Activated T-cell treated with anti-CD3 and anti-CD28 coated beads, Interleukin-2, amount 50 U/mL, for 24 hours (primary cell): ENCODE measurements at regions not wholly inside any gene's neighbourhood (a gene's known extent, or its start where the extent isn't known, plus 50 kb on each side); places are given as distances from the start of the nearest gene placed in this dataset.
"Not testable (repeated sequence)": the region's sequence is repeated elsewhere in the genome, so short reads cannot be mapped to it uniquely, and the experiment has no call there.

Experiments used
- DNase-seq: peaks from one replicate; pipeline ENCODE4 v3.0.0-alpha.2; 2020
- H3K27ac Mint-ChIP-seq: 2 replicates; pipeline ENCODE4 v1.8.0; 2020; ENCODE audit warnings: mild to moderate bottlenecking, mixed read lengths
- H3K27me3 Mint-ChIP-seq: 2 replicates; pipeline ENCODE4 v1.8.0; 2020; ENCODE audit warnings: mixed read lengths
- H3K36me3 Mint-ChIP-seq: 2 replicates; pipeline ENCODE4 v1.8.0; 2020; ENCODE audit warnings: low read depth, mixed read lengths
- H3K4me1 Mint-ChIP-seq: 2 replicates; pipeline ENCODE4 v1.8.0; 2020; ENCODE audit warnings: low read depth, mixed read lengths
- H3K4me3 Mint-ChIP-seq: 2 replicates; pipeline ENCODE4 v1.8.0; 2020; ENCODE audit warnings: mild to moderate bottlenecking, moderate library complexity, mixed read lengths
- H3K9me3 Mint-ChIP-seq: 2 replicates; pipeline ENCODE4 v1.8.0; 2020; ENCODE audit warnings: mixed read lengths

DNA sequence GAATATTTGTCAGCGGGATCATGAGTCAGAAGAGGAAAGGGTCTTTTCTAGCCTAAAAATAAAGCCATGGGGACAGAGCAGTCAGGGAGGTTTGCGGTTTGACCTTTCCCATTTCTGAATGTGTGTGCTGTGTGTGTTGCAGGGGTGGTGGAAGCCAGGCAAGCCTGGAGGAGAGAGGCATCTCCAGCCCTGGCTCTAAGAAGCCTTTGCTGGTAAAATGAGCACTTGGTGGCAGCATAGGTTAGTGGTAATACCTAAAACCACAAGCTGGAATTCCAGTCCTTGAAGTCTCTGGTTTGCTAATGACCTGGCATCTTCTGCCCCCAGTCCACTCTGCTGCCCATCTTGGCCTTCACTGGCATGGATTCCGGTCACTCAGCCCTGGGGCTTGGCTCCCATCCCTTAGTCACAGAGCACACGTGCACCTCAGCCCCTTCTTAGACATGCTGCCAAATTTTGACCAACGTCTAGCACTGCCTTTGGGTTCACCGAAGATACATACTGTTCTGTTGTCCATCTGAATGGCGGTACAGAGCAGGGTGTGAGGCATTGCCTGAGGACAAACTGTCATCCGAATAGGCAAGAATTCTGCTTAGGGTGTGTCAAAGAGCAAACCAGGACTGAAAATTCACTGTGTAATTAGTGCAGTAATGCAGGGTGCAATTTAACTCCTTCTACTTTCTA is 52.7 kb downstream of the KCNA5 start:
- no peak overlapping the region for H3K27ac Mint-ChIP-seq
- no peak overlapping the region for H3K4me3 Mint-ChIP-seq
- H3K9me3 Mint-ChIP-seq, result no peaks in the 10 kb centered on the region
- H3K4me1 Mint-ChIP-seq, result no peaks in the 10 kb centered on the region
- DNase-seq, result no peak
- peaks cover 27% of the 10 kb centered on the region for H3K27me3 Mint-ChIP-seq
- H3K36me3 Mint-ChIP-seq, result no peaks in the 10 kb centered on the region

DNA sequence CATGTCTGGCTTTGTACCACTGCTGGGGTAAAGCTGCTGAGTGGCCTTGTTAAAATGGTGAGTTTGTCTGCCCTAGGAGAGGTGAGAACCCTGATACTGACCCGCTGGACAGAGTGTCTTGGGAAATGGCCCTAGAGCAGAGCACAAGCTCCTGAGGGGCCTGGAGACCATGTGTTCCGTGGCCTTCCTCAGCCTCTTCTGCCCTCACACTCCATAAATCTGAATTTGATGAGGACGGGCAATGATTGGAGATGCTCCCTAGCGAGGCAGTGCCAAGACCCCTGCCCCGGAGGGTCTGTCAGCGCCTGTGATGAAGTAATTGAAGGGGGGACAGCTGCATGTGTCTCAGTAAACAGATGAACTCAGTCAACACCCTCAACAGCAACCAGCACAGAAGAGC is 54.1 kb downstream of the KCNA5 start:
- peaks cover 35% of the 10 kb centered on the region for H3K27me3 Mint-ChIP-seq
- DNase-seq, result no peak

DNA sequence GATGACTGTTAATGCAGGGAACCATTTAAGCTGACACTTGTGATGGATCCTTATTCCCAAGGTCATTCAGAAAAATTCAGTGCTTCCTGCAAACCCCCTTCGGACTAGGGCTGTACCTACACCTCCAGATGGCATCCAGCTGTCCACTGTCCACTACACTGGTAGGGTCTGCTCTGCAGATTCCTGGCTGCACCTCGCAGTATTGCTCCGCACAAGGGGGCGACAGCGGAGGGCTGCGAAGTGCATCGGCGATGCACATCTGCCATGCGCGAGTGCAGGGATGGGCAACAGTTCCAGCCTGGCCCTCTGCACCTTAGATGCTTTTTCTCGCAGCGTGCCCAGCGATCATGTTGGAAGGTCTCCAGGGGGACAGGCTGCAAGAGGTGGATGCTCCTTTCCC is 55.5 kb downstream of the KCNA5 start:
- no peaks in the 10 kb centered on the region for H3K36me3 Mint-ChIP-seq
- no peaks in the 10 kb centered on the region for H3K4me1 Mint-ChIP-seq
- H3K9me3 Mint-ChIP-seq, result no peaks in the 10 kb centered on the region
- H3K27me3 Mint-ChIP-seq, result peaks cover 35% of the 10 kb centered on the region
- no peak for DNase-seq
- no peak overlapping the region for H3K4me3 Mint-ChIP-seq
- no peak overlapping the region for H3K27ac Mint-ChIP-seq

More for the DNA sequence above, 54.1 kb downstream of the KCNA5 start:
- Mint-ChIP-seq H3K4me3 (no peak overlapping the region), H3K4me1 (no peaks in the 10 kb centered on the region), H3K27ac (no peak overlapping the region), H3K36me3 (no peaks in the 10 kb centered on the region), H3K9me3 (no peaks in the 10 kb centered on the region)

DNA sequence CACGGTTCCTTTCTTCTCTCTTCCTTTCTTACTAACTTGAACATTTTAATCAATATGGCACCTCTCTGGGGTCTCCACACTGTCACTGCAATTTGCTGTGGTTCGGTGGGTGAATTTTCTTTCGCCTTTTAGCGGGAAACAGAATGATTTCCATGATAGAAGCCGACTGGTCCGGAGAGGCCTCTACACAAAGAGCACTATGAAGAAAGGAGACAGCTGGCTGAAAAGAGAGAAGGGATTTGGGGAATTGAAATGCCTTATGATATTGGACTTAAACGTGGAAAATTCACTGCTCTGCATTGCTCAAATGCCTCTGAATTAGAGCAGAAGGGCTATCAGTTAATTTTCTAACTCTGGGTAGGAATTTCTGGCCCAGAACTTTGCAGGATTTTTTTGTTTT is 55.9 kb downstream of the KCNA5 start:
- Mint-ChIP-seq H3K27ac (no peak overlapping the region), H3K36me3 (no peaks in the 10 kb centered on the region), H3K27me3 (peaks cover 35% of the 10 kb centered on the region), H3K4me3 (no peak overlapping the region), H3K4me1 (no peaks in the 10 kb centered on the region), H3K9me3 (no peaks in the 10 kb centered on the region)
- DNase-seq, result no peak

DNA sequence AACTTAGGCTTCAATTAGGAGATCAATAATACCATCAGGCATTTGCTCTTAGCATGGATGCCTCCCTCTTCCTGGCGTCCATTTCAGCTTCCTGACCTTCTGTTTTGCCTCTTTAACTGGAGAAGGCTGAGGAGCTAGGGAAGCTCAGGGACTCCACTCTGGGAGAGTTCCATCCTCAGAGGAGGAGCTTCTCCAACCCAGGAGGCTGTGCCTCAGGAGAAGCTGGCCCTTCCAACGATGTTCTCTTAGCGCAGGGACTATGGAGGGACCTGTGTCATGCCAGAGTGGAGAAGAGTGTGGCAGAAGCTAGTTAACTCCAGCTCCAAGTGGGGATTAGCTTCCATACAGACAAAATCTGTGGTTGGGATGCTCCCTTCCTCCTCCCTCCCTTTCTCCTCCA is 58.0 kb downstream of the KCNA5 start:
- peaks cover 31% of the 10 kb centered on the region for H3K27me3 Mint-ChIP-seq
- peaks cover 5% of the 10 kb centered on the region for H3K9me3 Mint-ChIP-seq
- no peaks in the 10 kb centered on the region for H3K36me3 Mint-ChIP-seq
- H3K27ac Mint-ChIP-seq, result no peak overlapping the region
- DNase-seq, result no peak
- no peaks in the 10 kb centered on the region for H3K4me1 Mint-ChIP-seq
- no peak overlapping the region for H3K4me3 Mint-ChIP-seq

DNA sequence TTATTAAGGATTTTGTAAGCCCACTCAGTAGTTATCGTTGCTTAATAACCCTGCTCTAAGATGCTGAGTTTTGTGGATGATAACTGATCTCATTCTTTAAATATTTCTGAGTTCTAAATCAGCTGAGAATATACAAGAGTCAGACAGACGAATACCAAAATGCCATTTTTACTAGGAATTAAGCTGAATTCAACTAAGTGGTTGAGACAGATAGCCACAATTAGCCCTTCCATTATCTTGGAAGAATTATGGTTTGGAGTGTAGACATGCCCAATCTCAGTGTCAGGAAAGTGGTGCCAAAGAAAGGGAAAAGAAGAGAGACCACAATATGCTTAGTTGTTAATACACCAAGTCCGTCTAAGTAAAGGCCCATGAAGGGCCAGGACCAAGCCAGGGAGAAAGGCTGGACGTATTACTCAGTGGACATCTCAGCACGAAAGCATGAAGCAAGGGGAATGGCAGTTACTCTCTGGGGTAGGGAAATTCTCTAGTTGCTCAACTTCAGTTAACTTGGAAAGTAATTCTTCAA is 58.6 kb downstream of the KCNA5 start:
- Mint-ChIP-seq H3K36me3 (no peaks in the 10 kb centered on the region), H3K9me3 (peaks cover 5% of the 10 kb centered on the region), H3K27me3 (peaks cover 28% of the 10 kb centered on the region), H3K4me3 (no peak overlapping the region), H3K4me1 (no peaks in the 10 kb centered on the region), H3K27ac (no peak overlapping the region)
- no peak for DNase-seq

DNA sequence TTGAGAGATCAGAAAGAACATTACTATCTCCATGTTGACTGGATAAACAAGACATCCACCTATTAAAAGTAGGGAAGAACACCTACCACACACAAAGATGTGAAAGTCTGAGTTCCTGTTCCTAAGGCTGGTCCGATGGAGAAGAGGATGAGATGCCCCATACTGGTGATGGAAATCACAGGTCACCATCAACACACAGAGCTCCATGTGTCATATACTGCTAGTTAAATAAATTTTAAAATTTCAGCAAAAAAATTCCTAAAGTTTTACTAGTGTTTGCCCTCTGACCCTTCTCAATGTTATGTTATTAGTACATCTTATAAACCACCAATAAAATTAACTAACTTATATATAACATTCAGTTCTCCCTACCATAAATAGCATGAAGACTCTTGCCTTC is 59.1 kb downstream of the KCNA5 start:
- no peaks in the 10 kb centered on the region for H3K36me3 Mint-ChIP-seq
- no peaks in the 10 kb centered on the region for H3K4me1 Mint-ChIP-seq
- peaks cover 5% of the 10 kb centered on the region for H3K9me3 Mint-ChIP-seq
- no peak overlapping the region for H3K27ac Mint-ChIP-seq
- H3K4me3 Mint-ChIP-seq, result no peak overlapping the region
- H3K27me3 Mint-ChIP-seq, result peaks cover 28% of the 10 kb centered on the region
- no peak for DNase-seq

DNA sequence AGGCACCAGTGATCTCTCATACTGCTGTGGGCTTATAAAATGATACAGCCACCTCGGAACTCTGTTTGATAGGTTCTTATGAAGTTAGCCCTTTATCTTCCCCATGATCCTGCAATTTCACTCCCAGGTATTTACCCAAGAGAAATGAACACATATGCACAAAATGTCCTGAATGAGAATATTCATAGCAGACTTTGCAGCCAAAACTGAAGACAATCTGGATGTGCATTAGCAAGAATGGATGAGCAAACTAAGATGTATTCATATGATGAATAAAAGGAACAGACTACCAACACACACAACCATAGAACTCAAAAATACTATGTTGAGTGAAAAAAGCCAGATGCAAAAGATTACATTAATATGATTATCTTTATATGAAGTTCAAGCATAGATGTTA is 66.7 kb downstream of the KCNA5 start:
- Mint-ChIP-seq H3K27me3 (peaks cover 19% of the 10 kb centered on the region), H3K9me3 (peaks cover 5% of the 10 kb centered on the region), H3K36me3 (no peaks in the 10 kb centered on the region), H3K4me1 (no peaks in the 10 kb centered on the region), H3K27ac (no peak overlapping the region), H3K4me3 (no peak overlapping the region)
- DNase-seq, result no peak

DNA sequence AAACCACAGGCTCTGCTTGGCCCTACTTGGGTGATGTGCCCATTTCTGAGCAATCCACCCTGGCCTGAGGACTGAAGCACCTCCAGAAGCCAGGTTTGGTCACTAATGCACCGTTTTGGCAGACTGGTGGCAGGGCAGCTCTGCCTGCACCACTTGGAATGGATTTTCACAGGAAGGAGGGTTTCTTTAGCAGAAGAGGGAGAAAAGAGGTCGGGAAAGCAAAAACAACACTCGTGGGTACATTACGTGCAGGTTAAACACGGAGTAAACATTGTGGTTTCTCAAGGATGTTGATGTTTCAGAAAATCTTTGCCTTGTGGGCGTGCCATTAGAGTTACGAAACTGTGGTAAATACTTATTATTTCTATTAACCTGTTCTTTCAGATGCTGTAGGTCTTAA is 70.8 kb downstream of the KCNA5 start:
- Mint-ChIP-seq H3K27ac (no peak overlapping the region), H3K4me1 (no peaks in the 10 kb centered on the region), H3K4me3 (no peak overlapping the region), H3K9me3 (no peaks in the 10 kb centered on the region), H3K27me3 (peaks cover 8% of the 10 kb centered on the region), H3K36me3 (no peaks in the 10 kb centered on the region)
- no peak for DNase-seq

DNA sequence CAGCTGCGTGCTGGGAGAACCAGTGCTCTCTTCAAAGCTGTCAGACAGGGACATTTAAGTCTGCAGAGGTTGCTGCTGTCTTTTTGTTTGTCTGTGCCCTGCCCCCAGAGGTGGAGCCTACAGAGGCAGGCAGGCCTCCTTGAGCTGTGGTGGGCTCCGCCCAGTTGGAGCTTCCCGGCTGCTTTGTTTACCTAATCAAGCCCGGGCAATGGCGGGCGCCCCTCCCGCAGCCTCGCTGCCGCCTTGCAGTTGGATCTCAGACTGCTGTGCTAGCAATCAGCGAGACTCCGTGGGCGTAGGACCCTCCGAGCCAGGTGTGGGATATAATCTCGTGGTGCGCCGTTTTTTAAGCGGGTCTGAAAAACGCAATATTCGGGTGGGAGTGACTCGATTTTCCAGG is 78.1 kb downstream of the KCNA5 start:
- H3K27ac Mint-ChIP-seq, DNase-seq, H3K27me3 Mint-ChIP-seq, H3K4me3 Mint-ChIP-seq, H3K4me1 Mint-ChIP-seq, H3K9me3 Mint-ChIP-seq, H3K36me3 Mint-ChIP-seq: not testable (repeated sequence)

DNA sequence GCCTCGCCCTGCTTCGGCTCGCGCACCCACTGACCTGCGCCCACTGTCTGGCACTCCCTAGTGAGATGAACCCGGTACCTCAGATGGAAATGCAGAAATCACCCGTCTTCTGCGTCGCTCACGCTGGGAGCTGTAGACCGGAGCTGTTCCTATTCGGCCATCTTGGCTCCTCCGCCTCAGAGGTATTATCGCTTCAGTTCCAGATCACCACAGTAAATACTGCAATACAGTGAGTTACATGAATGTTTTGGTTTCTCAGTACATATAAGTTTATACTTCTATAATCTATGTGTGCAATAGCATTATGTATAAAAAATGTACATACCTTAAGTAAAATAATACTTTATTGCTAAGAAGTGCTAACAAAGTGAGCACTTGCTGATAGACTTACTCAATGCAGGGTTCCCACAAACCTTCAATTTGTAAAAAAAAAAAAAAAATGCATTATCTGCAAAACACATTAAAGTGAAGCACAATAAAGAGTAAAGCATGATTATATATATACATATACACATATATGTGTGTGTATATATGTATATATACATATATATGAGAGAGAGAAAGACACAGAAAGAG is 78.7 kb downstream of the KCNA5 start:
- DNase-seq, H3K4me1 Mint-ChIP-seq, H3K9me3 Mint-ChIP-seq, H3K36me3 Mint-ChIP-seq, H3K27ac Mint-ChIP-seq, H3K27me3 Mint-ChIP-seq, H3K4me3 Mint-ChIP-seq: not testable (repeated sequence)

DNA sequence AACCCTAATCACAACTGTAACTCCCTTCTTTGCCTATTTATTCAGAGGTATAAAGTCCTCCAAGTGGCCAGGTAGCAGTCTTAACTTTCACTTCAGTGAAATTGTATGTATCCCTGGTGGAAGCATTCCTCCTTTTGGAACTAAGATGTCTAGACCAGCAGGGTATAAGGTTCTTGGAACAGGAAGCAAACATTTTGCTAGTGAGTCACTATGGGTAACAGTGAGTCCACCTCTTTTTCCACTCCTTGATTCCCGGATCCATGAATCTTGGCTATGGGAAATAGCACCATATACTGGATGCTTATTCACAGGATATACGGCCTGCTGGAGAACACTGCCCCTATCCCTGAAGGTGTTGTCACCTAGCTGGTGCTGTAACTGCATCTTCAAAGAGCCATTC is 80.2 kb downstream of the KCNA5 start:
- no peak for DNase-seq
- peaks cover 14% of the 10 kb centered on the region for H3K27me3 Mint-ChIP-seq
- no peak overlapping the region for H3K4me3 Mint-ChIP-seq
- H3K36me3 Mint-ChIP-seq, result no peaks in the 10 kb centered on the region
- no peak overlapping the region for H3K27ac Mint-ChIP-seq
- no peaks in the 10 kb centered on the region for H3K4me1 Mint-ChIP-seq
- H3K9me3 Mint-ChIP-seq, result no peaks in the 10 kb centered on the region

DNA sequence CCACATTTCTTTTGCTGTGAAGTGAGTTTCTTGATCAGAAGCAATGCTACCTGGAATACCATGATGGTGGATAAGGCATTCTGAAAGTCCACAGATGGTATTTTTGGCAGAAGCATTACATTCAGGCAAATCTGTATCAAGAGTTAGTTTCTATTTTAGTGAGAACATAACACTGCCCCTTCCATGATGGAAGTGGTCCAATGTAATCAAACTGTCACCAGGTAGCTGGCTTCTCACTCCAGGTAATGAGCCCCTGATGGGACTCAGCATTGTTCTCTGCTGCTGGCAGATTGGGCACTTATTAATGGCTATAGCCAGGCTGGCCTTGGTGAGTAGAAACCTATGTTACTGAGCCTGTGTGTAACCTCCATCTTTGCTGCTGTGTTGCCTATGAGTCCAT is 80.7 kb downstream of the KCNA5 start:
- Mint-ChIP-seq H3K9me3 (no peaks in the 10 kb centered on the region), H3K4me1 (no peaks in the 10 kb centered on the region), H3K36me3 (no peaks in the 10 kb centered on the region), H3K27me3 (peaks cover 14% of the 10 kb centered on the region), H3K27ac (no peak overlapping the region), H3K4me3 (no peak overlapping the region)
- no peak for DNase-seq

DNA sequence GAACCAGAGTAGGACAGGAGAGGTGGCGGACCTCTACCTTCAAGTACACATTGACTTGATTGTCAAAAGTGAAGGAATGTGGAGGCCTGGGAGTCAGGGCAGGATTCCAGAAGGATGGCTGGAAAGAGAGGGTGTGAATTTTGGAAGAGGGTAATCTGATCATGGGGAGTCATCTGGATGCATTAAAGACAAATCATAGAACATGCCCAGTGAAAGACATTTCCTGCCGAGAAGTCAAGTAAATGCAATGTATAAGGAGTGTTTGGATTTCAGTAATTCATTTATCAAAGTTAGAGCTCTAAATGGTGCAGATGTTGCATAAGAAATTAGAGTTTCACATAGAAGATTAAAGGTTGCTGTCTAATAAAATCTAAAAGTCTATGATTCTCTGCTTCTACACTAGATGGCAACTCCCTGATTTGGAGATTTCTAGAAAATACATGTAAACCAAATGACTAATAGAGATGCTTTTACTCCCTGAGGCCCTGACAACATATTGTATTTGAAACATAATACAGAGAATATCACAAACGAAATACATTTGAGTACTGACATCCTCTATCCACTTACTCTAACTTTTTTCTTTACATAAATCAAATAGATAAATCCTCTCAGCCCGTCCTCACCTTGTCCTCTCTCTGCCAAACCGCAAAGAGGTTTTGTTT is 91.3 kb downstream of the KCNA5 start:
- Mint-ChIP-seq H3K4me1 (no peaks in the 10 kb centered on the region), H3K36me3 (no peaks in the 10 kb centered on the region), H3K4me3 (no peak overlapping the region), H3K27ac (no peak overlapping the region), H3K27me3 (peaks cover 54% of the 10 kb centered on the region), H3K9me3 (no peaks in the 10 kb centered on the region)
- no peak for DNase-seq

DNA sequence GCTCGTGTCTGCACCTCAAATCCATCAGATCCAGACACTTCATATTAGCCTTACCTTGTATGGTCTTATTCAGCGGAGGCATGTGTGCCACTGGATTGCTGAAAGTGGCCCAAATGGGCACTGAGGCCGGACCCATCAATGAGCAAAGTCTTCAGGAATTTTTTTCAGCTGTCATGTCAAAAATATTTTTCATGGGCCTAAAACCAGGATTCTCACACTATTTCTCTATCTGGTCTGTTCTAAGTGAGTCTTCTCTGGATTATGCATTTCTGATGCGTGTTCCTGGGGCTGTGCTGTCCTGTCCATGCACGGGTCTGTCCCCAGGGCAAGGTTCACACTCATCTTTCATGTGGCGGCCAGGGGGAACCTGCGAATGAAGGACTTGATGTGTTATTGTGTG is 94.6 kb downstream of the KCNA5 start:
- Mint-ChIP-seq H3K27ac (no peak overlapping the region), H3K27me3 (peaks cover 44% of the 10 kb centered on the region), H3K36me3 (no peaks in the 10 kb centered on the region), H3K4me3 (no peak overlapping the region), H3K4me1 (no peaks in the 10 kb centered on the region), H3K9me3 (no peaks in the 10 kb centered on the region)
- DNase-seq, result no peak
